GF-D8 (cell line): ENCODE measurements at regions not wholly inside any gene's neighbourhood (a gene's known extent, or its start where the extent isn't known, plus 50 kb on each side); places are given as distances from the start of the nearest gene placed in this dataset.

Experiments used
- DNase-seq: peaks from one replicate; lab custom pipeline; 2025; lab: John Stamatoyannopoulos, UW

GRCh38 chr5:164351245-164351834, 845.9 kb downstream of the MAT2B start:
- DNase-seq = no peak

GRCh38 chr5:164352695-164353094, 847.3 kb downstream of the MAT2B start:
- DNase-seq = no peak

- DNase-seq = no peak
These were observed 847.7 kb downstream of the MAT2B start for GRCh38 chr5:164353155-164353554.

- DNase-seq = peak; percentile 2
These were observed 848.8 kb downstream of the MAT2B start for GRCh38 chr5:164354139-164354751.

- DNase-seq = no peak
These were observed 849.9 kb downstream of the MAT2B start for GRCh38 chr5:164355267-164355830.

- DNase-seq = no peak
These were observed 851.4 kb downstream of the MAT2B start for GRCh38 chr5:164356790-164357189.

- peak; percentile 81 for DNase-seq
These were observed 852.1 kb downstream of the MAT2B start for GRCh38 chr5:164357395-164358033.

- DNase-seq = no peak
These were observed 853.3 kb downstream of the MAT2B start for GRCh38 chr5:164358531-164359259.

GRCh38 chr5:164359260-164360255, 854.1 kb downstream of the MAT2B start:
- no peak for DNase-seq

GRCh38 chr5:164360589-164360988, 855.2 kb downstream of the MAT2B start:
- no peak for DNase-seq

- no peak for DNase-seq
These were observed 856.6 kb downstream of the MAT2B start for GRCh38 chr5:164361986-164362385.

- DNase-seq = no peak
These were observed 857.4 kb downstream of the MAT2B start for GRCh38 chr5:164362835-164363234.

GRCh38 chr5:164364237-164365208, 859.1 kb downstream of the MAT2B start:
- no peak for DNase-seq

- no peak for DNase-seq
These were observed 865.4 kb downstream of the MAT2B start for GRCh38 chr5:164370841-164371240.

GRCh38 chr5:164372892-164373291, 867.5 kb downstream of the MAT2B start:
- no peak for DNase-seq

GRCh38 chr5:164373876-164374275, 868.5 kb downstream of the MAT2B start:
- no peak for DNase-seq

GRCh38 chr5:164375051-164375450, 869.6 kb downstream of the MAT2B start:
- no peak for DNase-seq

GRCh38 chr5:164376843-164377242, 871.4 kb downstream of the MAT2B start:
- DNase-seq = peak; percentile 17

- no peak for DNase-seq
These were observed 872.3 kb downstream of the MAT2B start for GRCh38 chr5:164377746-164378145.

- no peak for DNase-seq
These were observed 878.2 kb downstream of the MAT2B start for GRCh38 chr5:164383662-164384061.
